B cell (primary cell): ENCODE measurements at regions not wholly inside any gene's neighbourhood (a gene's known extent, or its start where the extent isn't known, plus 50 kb on each side); places are given as distances from the start of the nearest gene placed in this dataset.

Experiments
- ATAC-seq: fragments of 200-7000 bp; cut with Tn5 transposase; one replicate; pipeline ENCODE4 v1.10.0; 2021; ENCODE audit warnings: low read depth, mild to moderate bottlenecking, moderate number of reproducible peaks, moderate library complexity
- CTCF ChIA-PET: fragments of 350-600 bp; sonication (Branson Sonifier 250); formaldehyde crosslinking; loops from one replicate; lab custom pipeline; 2021; ENCODE audit warnings: antibody characterized with exemption, inconsistent platforms; lab: Charles Lee
- POLR2A ChIA-PET: fragments of 350-600 bp; sonication (Branson Sonifier 250); formaldehyde crosslinking; loops from one replicate; lab custom pipeline; 2021; ENCODE audit warnings: antibody characterized with exemption; lab: Charles Lee
- DNase-seq: peaks from one replicate; pipeline ENCODE4 v3.0.0; 2013
- H2AFZ ChIP-seq: 2 replicates; pipeline ENCODE4 v1.6.1; 2012; ENCODE audit warnings: mild to moderate bottlenecking, low read depth, low read length; ENCODE audit not compliant: insufficient read depth, poor library complexity, severe bottlenecking
- H3K27ac ChIP-seq, 2 donors: 1 replicate in 1 of 2; 2 replicates in 1 of 2; pipeline ENCODE4 v1.5.1; 2012 to 2013; ENCODE audit warnings: low read length in 2 of 2, mild to moderate bottlenecking in 2 of 2, moderate library complexity in 1 of 2
- H3K27me3 ChIP-seq, 4 experiments: fragments of 200-600 bp in 1 of 4; sonication (generic) in 1 of 4; replicated peaks in 1 of 4; 1 replicate in 2 of 4; 2 replicates in 2 of 4; pipeline versions ENCODE4 v1.6.1 to v1.7.0; 2013 to 2016; ENCODE audit warnings: low read length in 3 of 4, mild to moderate bottlenecking in 2 of 4, mixed read lengths in 1 of 4, moderate library complexity in 1 of 4; ENCODE audit not compliant: insufficient read depth in 4 of 4, control insufficient read depth in 3 of 4; ENCODE audit errors: control extremely low read depth in 1 of 4
- H3K36me3 ChIP-seq, 2 experiments: replicated peaks in 1 of 2; 1 replicate in 1 of 2; 2 replicates in 1 of 2; pipeline versions ENCODE4 v1.6.1 to v1.7.1; 2013; ENCODE audit warnings: low read length in 1 of 2; ENCODE audit not compliant: insufficient read depth in 2 of 2, control insufficient read depth in 1 of 2; ENCODE audit errors: control extremely low read depth in 1 of 2, extremely low read depth in 1 of 2
- H3K4me1 ChIP-seq, 2 donors: fragments of 200-600 bp in 1 of 2; sonication (generic) in 1 of 2; 1 replicate in 1 of 2; 2 replicates in 1 of 2; pipeline versions ENCODE4 v1.5.1 to v1.6.1; 2013 to 2017; ENCODE audit warnings: low read length in 2 of 2; ENCODE audit not compliant: control insufficient read depth in 2 of 2, insufficient read depth in 2 of 2
- H3K4me2 ChIP-seq: replicated peaks from 2 replicates; pipeline ENCODE3; 2012; ENCODE audit warnings: mild to moderate bottlenecking, low read depth, low read length; ENCODE audit not compliant: poor library complexity, severe bottlenecking
- H3K4me3 ChIP-seq, 5 experiments: fragments of 200-600 bp in 1 of 5; sonication (generic) in 1 of 5; 1 replicate in 3 of 5; 2 replicates in 2 of 5; pipeline versions ENCODE4 v1.5.1 to v1.7.0; 2011 to 2016; ENCODE audit warnings: low read length in 4 of 5, mild to moderate bottlenecking in 4 of 5, low read depth in 2 of 5, control low read depth in 1 of 5, moderate library complexity in 1 of 5; ENCODE audit not compliant: insufficient read depth in 1 of 5; ENCODE audit errors: control extremely low read depth in 1 of 5, extremely low read depth in 1 of 5
- H3K79me2 ChIP-seq: fragments of 200-600 bp; sonication (generic); one replicate; pipeline ENCODE4 v1.6.0; 2016; ENCODE audit warnings: low read length; ENCODE audit not compliant: control insufficient read depth, insufficient read depth
- H3K9ac ChIP-seq: fragments of 200-600 bp; sonication (generic); 2 replicates; pipeline ENCODE4 v1.6.1; 2017; ENCODE audit warnings: mild to moderate bottlenecking, low read length, moderate library complexity
- H3K9me3 ChIP-seq, 3 donors: one replicate each; pipeline versions ENCODE4 v1.6.1 to v1.7.1; 2013; ENCODE audit warnings: low read length in 2 of 3; ENCODE audit not compliant: control insufficient read depth in 2 of 3, insufficient read depth in 1 of 3; ENCODE audit errors: control extremely low read depth in 1 of 3
- H4K20me1 ChIP-seq: 2 replicates; pipeline ENCODE4 v1.6.0; 2012; ENCODE audit warnings: mild to moderate bottlenecking, low read length; ENCODE audit not compliant: insufficient read depth, control insufficient read depth, poor library complexity, severe bottlenecking
- H3K27ac Mint-ChIP-seq: one replicate; pipeline ENCODE4 v1.8.0; 2021; ENCODE audit warnings: mixed read lengths
- H3K27me3 Mint-ChIP-seq: one replicate; pipeline ENCODE4 v1.8.0; 2021; ENCODE audit warnings: mixed read lengths
- H3K4me1 Mint-ChIP-seq: one replicate; pipeline ENCODE4 v1.8.0; 2021; ENCODE audit warnings: mixed read lengths
- H3K4me3 Mint-ChIP-seq: one replicate; pipeline ENCODE4 v1.8.0; 2021; ENCODE audit warnings: mixed read lengths
- H3K9me3 Mint-ChIP-seq: one replicate; pipeline ENCODE4 v1.8.0; 2022; ENCODE audit warnings: mixed read lengths; ENCODE audit not compliant: insufficient read depth
- CTCF ChIP-seq: fragments of 200-600 bp; IDR thresholded peaks from one replicate; pipeline ENCODE4 v1.8.0; 2022; ENCODE audit warnings: antibody characterized with exemption, mild to moderate bottlenecking
- EZH2 ChIP-seq: IDR thresholded peaks from 2 replicates; pipeline ENCODE4 v1.6.1; 2012; ENCODE audit warnings: borderline replicate concordance, low read depth, mild to moderate bottlenecking, moderate library complexity, low read length; ENCODE audit not compliant: insufficient read depth, poor library complexity, severe bottlenecking
- WGBS: methylation state at CpG from one replicate; pipeline ENCODE4 v1.1.5; 2013; ENCODE audit warnings: missing lambda C conversion rate; ENCODE audit not compliant: insufficient coverage; 5-methylcytosine and 5-hydroxymethylcytosine counted together
- intact Hi-C: fragments of 100-400 bp; cut with micrococcal nuclease; formaldehyde crosslinking; loops from one replicate; pipeline ENCODE4 v1.10.0; 2022

- intact Hi-C loops = no loop called here
- H3K4me3 Mint-ChIP-seq = no peak overlapping the region
- Histone ChIP-seq H3K27ac (no peak overlapping the region), H3K4me2 (no peak overlapping the region), H3K9ac (no peak overlapping the region), H3K9me3 (peaks cover 0 to 3% (median 0%) of the 10 kb centered on the region in 3 donors), H2AFZ (no peak overlapping the region), H3K27me3 (no peaks in the 10 kb centered on the region), H3K4me3 (no peak overlapping the region), H3K36me3 (no peaks in the 10 kb centered on the region), H3K4me1 (no peaks in the 10 kb centered on the region), H4K20me1 (no peaks in the 10 kb centered on the region), H3K79me2 (no peaks in the 10 kb centered on the region)
- ATAC-seq (no peak), DNase-seq (no peak)
- ChIA-PET POLR2A (no interaction called here), CTCF (no interaction called here)
- H3K4me1 Mint-ChIP-seq = no peaks in the 10 kb centered on the region
- TF ChIP-seq CTCF = no peak
- TF ChIP-seq EZH2 = no peak
- WGBS = 50% methylated on average over 1 of the region's 2 CpGs
- no peaks in the 10 kb centered on the region for H3K9me3 Mint-ChIP-seq
- no peak overlapping the region for H3K27ac Mint-ChIP-seq
- H3K27me3 Mint-ChIP-seq = no peaks in the 10 kb centered on the region
These were observed 248.1 kb upstream of the FIGN start for GRCh38 chr2:163983911-163984310.

- peaks cover 0 to 3% (median 0%) of the 10 kb centered on the region in 3 donors for H3K9me3 ChIP-seq
- H3K4me3 Mint-ChIP-seq = no peak overlapping the region
- H3K27me3 Mint-ChIP-seq = no peaks in the 10 kb centered on the region
- no peaks in the 10 kb centered on the region for H3K4me1 Mint-ChIP-seq
- TF ChIP-seq EZH2 (no peak), CTCF (no peak)
- H3K4me2 ChIP-seq = no peak overlapping the region
- no peaks in the 10 kb centered on the region for H3K9me3 Mint-ChIP-seq
- no peak overlapping the region for H2AFZ ChIP-seq
- H3K79me2 ChIP-seq = no peaks in the 10 kb centered on the region
- ChIA-PET POLR2A (no interaction called here), CTCF (no interaction called here)
- H3K4me3 ChIP-seq = no peak overlapping the region
- H3K27me3 ChIP-seq = no peaks in the 10 kb centered on the region
- H3K36me3 ChIP-seq = no peaks in the 10 kb centered on the region
- no peak overlapping the region for H3K27ac Mint-ChIP-seq
- H3K4me1 ChIP-seq = no peaks in the 10 kb centered on the region
- H3K27ac ChIP-seq = no peak overlapping the region
- DNase-seq (no peak), ATAC-seq (no peak)
- H4K20me1 ChIP-seq = no peaks in the 10 kb centered on the region
- no peak overlapping the region for H3K9ac ChIP-seq
- intact Hi-C loops = no loop called here
These were observed 247.1 kb upstream of the FIGN start for GRCh38 chr2:163982938-163983337.
